ENCODE measurements at regions not wholly inside any gene's neighbourhood (a gene's known extent, or its start where the extent isn't known, plus 50 kb on each side); places are given as distances from the start of the nearest gene placed in this dataset.
A peak's percentile ranks its signal among the peaks of the same experiment; 100 is the strongest.

- 0 out of 2 replicates have a peak, but pooled peaks cover 3% of the 10 kb centered on the region for H3K4me1 ChIP-seq (ENCODE audit: insufficient read depth, low read length)
- H3K9ac ChIP-seq (ENCODE audit: low read depth, low read length) = no peak overlapping the region
- H3K36me3 ChIP-seq (ENCODE audit: insufficient read depth, low read length) = no peaks in the 10 kb centered on the region
- no peaks in the 10 kb centered on the region for H3K9me3 ChIP-seq (ENCODE audit: control insufficient read depth, insufficient read depth, low read length)
Measured at GRCh38 chr16:51553314-51553713, 402.2 kb upstream of the SALL1 start.

- Histone ChIP-seq H3K36me3 (ENCODE audit: insufficient read depth, low read length) (no peaks in the 10 kb centered on the region), H3K4me1 (ENCODE audit: insufficient read depth, low read length) (peaks cover 1% of the 10 kb centered on the region), H3K9ac (ENCODE audit: low read depth, low read length) (no peak overlapping the region), H3K9me3 (ENCODE audit: control insufficient read depth, insufficient read depth, low read length) (no peaks in the 10 kb centered on the region)
Measured at GRCh38 chr16:51550800-51551347, 399.8 kb upstream of the SALL1 start.

- Histone ChIP-seq H3K9ac (ENCODE audit: low read depth, low read length) (no peak overlapping the region), H3K9me3 (ENCODE audit: control insufficient read depth, insufficient read depth, low read length) (no peaks in the 10 kb centered on the region), H3K36me3 (ENCODE audit: insufficient read depth, low read length) (no peaks in the 10 kb centered on the region), H3K4me1 (ENCODE audit: insufficient read depth, low read length) (peaks cover 8% of the 10 kb centered on the region)
Measured at GRCh38 chr16:51549836-51550235, 398.8 kb upstream of the SALL1 start.

DNA sequence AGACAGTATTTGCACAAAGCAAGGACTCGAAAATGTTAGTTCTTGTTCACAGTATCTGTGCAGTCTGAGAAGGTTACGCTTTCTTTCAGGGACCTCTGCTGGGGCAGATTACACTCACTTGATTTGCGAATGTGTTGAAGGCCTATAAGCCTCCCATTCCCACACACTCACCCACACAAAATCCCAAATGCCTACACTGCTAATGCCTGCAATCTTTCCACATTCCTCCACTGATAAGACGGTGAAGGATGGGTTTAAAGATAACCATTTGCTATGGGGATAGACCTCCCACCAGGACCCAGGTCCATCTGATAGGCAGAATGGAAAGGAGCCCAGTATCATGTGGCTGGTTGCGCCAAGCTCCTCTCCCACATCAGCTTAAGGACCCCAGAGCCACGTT lies 394.9 kb upstream of the SALL1 start:
- Histone ChIP-seq H3K36me3 (ENCODE audit: insufficient read depth, low read length) (no peaks in the 10 kb centered on the region), H3K9ac (ENCODE audit: low read depth, low read length) (no peak overlapping the region), H3K9me3 (ENCODE audit: control insufficient read depth, insufficient read depth, low read length) (no peaks in the 10 kb centered on the region), H3K4me1 (ENCODE audit: insufficient read depth, low read length) (peaks cover 47% of the 10 kb centered on the region)

- peaks cover 56% of the 10 kb centered on the region for H3K4me1 ChIP-seq (ENCODE audit: insufficient read depth, low read length)
- peak overlapping the region; percentile 9; the same call in 1 of the 2 replicates for H3K9ac ChIP-seq (ENCODE audit: low read depth, low read length)
- no peaks in the 10 kb centered on the region for H3K9me3 ChIP-seq (ENCODE audit: control insufficient read depth, insufficient read depth, low read length)
- H3K36me3 ChIP-seq (ENCODE audit: insufficient read depth, low read length) = no peaks in the 10 kb centered on the region
Measured at GRCh38 chr16:51544851-51545467, 393.9 kb upstream of the SALL1 start.

GRCh38 chr16:51543971-51544370 lies 392.9 kb upstream of the SALL1 start:
- no peaks in the 10 kb centered on the region for H3K9me3 ChIP-seq (ENCODE audit: control insufficient read depth, insufficient read depth, low read length)
- peaks cover 64% of the 10 kb centered on the region for H3K4me1 ChIP-seq (ENCODE audit: insufficient read depth, low read length)
- H3K9ac ChIP-seq (ENCODE audit: low read depth, low read length) = no peak overlapping the region
- H3K36me3 ChIP-seq (ENCODE audit: insufficient read depth, low read length) = no peaks in the 10 kb centered on the region

DNA sequence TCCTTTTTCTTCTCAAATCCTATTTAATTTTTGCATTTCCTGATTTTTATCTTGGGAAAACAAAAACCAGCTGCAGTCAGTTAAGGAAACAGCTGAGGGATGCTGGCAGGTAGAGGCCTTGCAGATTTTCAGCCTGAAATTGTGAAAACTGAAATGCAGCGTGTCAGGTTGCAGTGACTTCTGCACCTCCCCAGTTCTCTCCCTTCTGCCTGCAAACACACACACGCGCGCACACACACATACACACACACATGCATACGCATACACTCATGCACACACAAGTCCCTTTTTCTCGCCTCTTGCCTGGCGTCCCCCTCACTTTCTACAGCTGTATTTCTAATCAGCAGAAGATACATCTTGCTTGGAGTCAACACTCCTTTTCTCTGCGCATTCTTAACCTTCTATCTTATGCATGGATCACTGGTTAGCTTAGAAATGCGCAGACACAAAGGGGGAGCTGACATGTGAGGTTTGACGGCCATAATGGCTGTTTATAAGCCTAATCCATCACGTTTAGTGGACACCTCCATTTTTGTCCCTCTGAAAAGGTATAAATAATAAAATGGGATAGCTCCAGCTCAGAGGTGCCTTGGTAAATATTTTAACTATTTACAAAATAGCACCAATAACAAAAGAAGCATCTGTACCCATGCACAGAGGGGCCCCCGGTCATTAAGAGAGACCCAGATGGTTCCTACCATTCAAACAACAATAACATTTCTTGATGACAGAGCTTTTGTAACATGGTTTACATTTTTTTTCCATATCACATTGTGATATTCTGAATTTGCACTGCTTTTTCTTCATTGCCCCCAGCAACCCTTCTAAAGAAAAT lies 392.1 kb upstream of the SALL1 start:
- no peak overlapping the region for H3K9ac ChIP-seq (ENCODE audit: low read depth, low read length)
- H3K36me3 ChIP-seq (ENCODE audit: insufficient read depth, low read length) = no peaks in the 10 kb centered on the region
- no peaks in the 10 kb centered on the region for H3K9me3 ChIP-seq (ENCODE audit: control insufficient read depth, insufficient read depth, low read length)
- H3K4me1 ChIP-seq (ENCODE audit: insufficient read depth, low read length) = peaks cover 68% of the 10 kb centered on the region

- no peaks in the 10 kb centered on the region for H3K36me3 ChIP-seq (ENCODE audit: insufficient read depth, low read length)
- H3K9ac ChIP-seq (ENCODE audit: low read depth, low read length) = no peak overlapping the region
- peaks cover 61% of the 10 kb centered on the region for H3K4me1 ChIP-seq (ENCODE audit: insufficient read depth, low read length)
- H3K9me3 ChIP-seq (ENCODE audit: control insufficient read depth, insufficient read depth, low read length) = no peaks in the 10 kb centered on the region
Measured at GRCh38 chr16:51540259-51540658, 389.2 kb upstream of the SALL1 start.

DNA sequence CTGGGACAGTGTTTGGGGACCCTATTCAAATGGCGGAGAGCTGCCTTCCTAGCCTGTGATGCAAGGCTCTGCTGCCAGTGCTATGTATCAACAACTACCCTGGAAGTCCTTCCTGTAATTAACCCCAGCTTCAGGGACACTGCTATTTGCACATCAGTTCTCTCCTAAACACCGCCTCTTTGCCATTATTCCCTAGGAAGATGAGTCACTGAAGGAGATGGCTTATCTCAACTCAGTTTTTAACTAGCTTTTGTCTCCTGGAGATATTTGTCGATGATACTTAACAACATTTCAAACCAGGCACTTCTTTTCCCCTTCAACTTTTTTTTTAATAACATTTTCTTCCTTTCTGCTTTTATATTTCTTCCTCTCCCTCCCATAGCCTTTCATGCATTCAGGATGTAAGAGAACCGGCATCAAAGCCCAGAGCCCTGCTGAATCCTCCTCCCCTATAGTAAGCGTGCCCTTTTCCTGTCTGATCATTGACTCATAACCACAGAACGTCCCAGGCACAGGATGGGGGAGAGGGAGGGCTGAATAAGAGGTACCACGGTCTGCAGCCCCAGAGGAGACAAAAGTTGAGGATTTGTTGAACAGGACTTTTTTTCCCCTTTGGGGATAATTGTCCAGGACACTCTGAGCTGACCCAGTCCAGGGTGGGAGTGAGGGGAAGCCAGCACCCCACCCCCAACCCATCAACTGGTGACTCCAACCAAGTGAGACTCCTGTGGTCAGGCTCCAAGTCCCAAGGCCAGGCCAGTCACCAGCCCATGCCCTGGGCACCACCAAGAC lies 387.8 kb upstream of the SALL1 start:
- no peaks in the 10 kb centered on the region for H3K36me3 ChIP-seq (ENCODE audit: insufficient read depth, low read length)
- H3K9me3 ChIP-seq (ENCODE audit: control insufficient read depth, insufficient read depth, low read length) = no peaks in the 10 kb centered on the region
- H3K9ac ChIP-seq (ENCODE audit: low read depth, low read length) = no peak overlapping the region
- peaks cover 52% of the 10 kb centered on the region for H3K4me1 ChIP-seq (ENCODE audit: insufficient read depth, low read length)

DNA sequence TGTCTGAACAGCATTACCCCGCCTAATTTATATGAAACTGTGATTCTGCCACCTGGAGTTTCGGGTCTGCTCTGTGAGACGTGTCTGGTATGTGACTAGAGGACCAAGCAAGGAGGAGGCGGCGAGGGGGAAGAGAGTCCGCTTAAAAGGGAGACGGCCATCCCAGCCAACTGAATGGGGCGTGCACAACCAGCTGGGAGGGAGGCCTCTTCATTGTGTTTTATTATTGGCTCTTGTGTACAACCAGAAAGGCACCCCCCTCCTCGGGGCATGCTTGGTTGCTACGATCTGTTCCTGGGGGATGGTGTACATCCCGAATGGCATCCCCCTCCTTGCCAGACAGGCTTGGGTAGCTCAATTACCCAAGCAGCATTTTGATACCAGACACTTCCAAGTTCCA lies 384.5 kb upstream of the SALL1 start:
- Histone ChIP-seq H3K9ac (ENCODE audit: low read depth, low read length) (no peak overlapping the region), H3K36me3 (ENCODE audit: insufficient read depth, low read length) (no peaks in the 10 kb centered on the region), H3K9me3 (ENCODE audit: control insufficient read depth, insufficient read depth, low read length) (no peaks in the 10 kb centered on the region), H3K4me1 (ENCODE audit: insufficient read depth, low read length) (peaks cover 19% of the 10 kb centered on the region)

GRCh38 chr16:51532551-51532950 lies 381.5 kb upstream of the SALL1 start:
- no peaks in the 10 kb centered on the region for H3K4me1 ChIP-seq (ENCODE audit: insufficient read depth, low read length)
- no peaks in the 10 kb centered on the region for H3K36me3 ChIP-seq (ENCODE audit: insufficient read depth, low read length)
- no peaks in the 10 kb centered on the region for H3K9me3 ChIP-seq (ENCODE audit: control insufficient read depth, insufficient read depth, low read length)
- no peak overlapping the region for H3K9ac ChIP-seq (ENCODE audit: low read depth, low read length)

DNA sequence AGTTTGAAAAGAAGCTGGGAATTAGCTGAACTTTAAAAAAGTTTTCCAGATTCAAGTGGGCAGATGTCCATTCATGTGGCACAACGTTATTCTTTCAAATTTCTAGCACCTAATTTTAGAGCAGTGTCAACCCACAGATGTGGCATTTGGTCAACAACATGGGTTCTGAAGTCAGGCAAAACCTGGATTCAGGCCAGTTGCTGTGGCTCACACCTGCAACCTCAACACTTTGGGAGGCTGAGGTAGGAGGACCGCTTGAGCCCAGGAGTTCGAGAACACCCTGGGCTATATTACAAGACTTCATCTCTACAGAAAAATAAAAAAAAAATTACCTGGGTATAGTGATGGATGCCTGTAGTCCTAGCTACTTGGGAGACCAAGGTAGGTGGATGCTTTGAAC lies 380.2 kb upstream of the SALL1 start:
- no peak overlapping the region for H3K9ac ChIP-seq (ENCODE audit: low read depth, low read length)
- no peaks in the 10 kb centered on the region for H3K36me3 ChIP-seq (ENCODE audit: insufficient read depth, low read length)
- 0 out of 2 replicates have a peak, but pooled peaks cover 4% of the 10 kb centered on the region for H3K4me1 ChIP-seq (ENCODE audit: insufficient read depth, low read length)
- no peaks in the 10 kb centered on the region for H3K9me3 ChIP-seq (ENCODE audit: control insufficient read depth, insufficient read depth, low read length)

- no peaks in the 10 kb centered on the region for H3K36me3 ChIP-seq (ENCODE audit: insufficient read depth, low read length)
- H3K9ac ChIP-seq (ENCODE audit: low read depth, low read length) = no peak overlapping the region
- no peaks in the 10 kb centered on the region for H3K9me3 ChIP-seq (ENCODE audit: control insufficient read depth, insufficient read depth, low read length)
- 0 out of 2 replicates have a peak, but pooled peaks cover 4% of the 10 kb centered on the region for H3K4me1 ChIP-seq (ENCODE audit: insufficient read depth, low read length)
Measured at GRCh38 chr16:51527349-51527748, 376.3 kb upstream of the SALL1 start.

- Histone ChIP-seq H3K9me3 (ENCODE audit: control insufficient read depth, insufficient read depth, low read length) (0 out of 2 replicates have a peak, but pooled peaks cover 2% of the 10 kb centered on the region), H3K9ac (ENCODE audit: low read depth, low read length) (no peak overlapping the region), H3K4me1 (ENCODE audit: insufficient read depth, low read length) (0 out of 2 replicates have a peak, but pooled peaks cover 4% of the 10 kb centered on the region), H3K36me3 (ENCODE audit: insufficient read depth, low read length) (no peaks in the 10 kb centered on the region)
Measured at GRCh38 chr16:51526621-51527020, 375.6 kb upstream of the SALL1 start.
